NCI-H146 treated with DMSO at 0.1 percent for 48 hours (cell line): ENCODE measurements at regions not wholly inside any gene's neighbourhood (a gene's known extent, or its start where the extent isn't known, plus 50 kb on each side); places are given as distances from the start of the nearest gene placed in this dataset.
"Not testable (repeated sequence)": the region's sequence is repeated elsewhere in the genome, so short reads cannot be mapped to it uniquely, and the experiment has no call there.

Experiments
- DNase-seq: peaks from one replicate; lab custom pipeline; 2025; ENCODE audit not compliant: unreplicated experiment; lab: John Stamatoyannopoulos, UW

DNA sequence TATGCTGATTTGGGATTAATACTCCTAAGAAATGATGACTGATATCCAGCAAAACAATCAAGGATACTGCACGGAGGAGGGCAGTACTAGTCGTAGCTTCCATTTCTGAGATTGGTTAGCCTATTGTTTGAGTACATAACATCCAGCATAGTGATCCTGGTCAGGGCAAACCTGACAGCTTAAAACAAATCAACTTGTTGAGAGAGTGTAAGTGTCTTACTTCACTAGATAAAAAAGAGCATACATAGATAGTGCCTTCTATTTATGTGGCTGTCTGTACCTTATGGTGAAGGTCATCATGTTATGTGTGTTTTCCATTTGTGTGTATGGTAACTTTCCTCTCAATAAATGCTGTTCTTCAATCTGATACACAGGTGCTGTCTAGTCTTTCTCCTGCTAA is 228.4 kb downstream of the PTGER3 start:
- DNase-seq: no peak

DNA sequence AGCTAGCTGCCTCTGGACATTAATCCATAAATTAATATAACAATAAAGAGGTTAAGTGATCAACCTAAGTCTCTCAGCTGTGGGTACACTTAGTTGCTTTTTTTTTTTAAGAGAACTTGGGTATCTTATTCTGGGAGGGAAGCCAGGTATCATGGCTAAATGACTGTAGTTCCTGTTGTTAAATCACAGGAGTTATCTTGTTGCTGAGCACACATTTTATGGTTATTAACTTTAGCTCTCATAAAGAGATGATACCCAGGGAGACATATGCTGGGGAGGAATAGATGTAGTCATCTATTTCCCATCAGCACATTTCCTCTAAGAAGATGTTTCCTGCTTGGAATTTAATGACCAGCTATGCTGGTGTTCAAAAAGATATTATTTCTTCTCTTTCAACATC is 227.8 kb downstream of the PTGER3 start:
- no peak for DNase-seq

DNA sequence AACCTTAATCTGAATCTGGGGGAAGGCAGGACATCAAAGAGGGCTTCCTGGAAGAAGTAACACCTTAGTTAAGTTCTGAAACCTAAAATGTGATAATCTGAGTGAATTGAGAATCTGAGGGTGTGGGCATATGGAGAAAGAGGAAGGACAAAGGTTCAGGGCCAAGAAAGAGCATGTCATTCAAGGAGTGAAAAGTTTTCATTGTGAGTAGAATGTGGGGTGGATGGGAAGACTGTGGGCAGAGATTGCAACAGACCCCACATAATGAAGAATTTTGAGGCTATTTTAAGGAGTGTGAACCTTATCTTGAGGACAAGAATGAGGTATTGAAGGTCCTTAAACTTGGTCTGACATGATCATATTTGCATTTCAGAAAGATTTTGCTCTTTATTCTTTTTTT is 227.2 kb downstream of the PTGER3 start:
- DNase-seq: no peak

DNA sequence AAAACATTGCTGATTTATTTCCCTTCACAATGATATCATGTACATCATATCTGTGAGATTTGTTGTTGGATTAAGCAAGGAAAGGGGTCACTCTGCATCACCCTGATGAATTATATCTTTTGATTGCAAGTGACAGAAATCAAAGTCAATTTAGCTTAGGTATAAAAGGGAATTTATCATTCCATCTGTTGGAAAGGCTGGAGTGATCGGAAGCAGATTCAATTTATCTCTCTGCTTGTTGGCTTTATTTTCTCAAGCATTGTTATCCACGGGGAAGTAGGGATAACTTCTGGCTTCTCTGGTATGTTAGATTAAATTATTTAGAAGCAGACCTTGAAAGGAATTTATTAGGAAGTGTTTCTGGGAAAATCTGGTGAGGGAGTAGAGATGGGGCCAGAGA is 226.6 kb downstream of the PTGER3 start:
- no peak for DNase-seq

DNA sequence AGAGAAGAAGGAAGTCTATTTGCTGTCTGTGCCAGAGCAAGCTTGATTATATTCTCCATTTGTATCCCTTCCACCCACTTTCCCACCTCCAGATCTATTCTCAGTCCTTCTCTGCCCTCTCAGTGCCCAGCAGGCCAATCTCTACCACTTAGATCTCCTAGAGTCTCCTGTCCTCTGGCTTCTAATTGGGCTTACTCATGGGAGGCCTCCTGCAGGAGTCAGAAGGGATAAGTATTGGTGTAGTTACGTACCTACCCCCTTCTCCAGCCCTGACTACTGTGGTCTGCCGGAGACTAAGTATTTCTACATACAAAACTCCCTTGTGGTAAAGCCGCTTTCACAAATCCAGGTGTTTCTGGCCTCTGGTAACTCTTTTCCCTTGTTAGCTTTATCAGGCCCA is 221.2 kb downstream of the PTGER3 start:
- no peak for DNase-seq

DNA sequence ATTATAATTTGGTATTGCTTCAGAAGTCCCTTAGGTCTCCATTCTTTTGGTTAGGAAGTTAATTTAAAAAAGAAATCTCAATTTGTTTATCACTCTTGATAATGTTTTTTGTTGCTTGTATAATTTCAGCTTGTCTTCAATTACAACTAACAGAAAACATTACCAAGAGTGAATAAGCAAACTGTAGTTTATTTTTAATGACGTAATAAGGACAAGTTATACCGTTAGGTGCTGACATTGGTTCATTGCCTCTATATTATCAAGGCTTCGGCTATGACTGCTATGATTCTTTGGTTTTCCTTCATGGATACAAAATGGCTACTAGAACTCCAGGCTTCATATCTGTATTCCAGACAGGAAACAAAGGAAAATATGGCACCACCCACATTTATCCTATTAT is 220.6 kb downstream of the PTGER3 start:
- DNase-seq: no peak

DNA sequence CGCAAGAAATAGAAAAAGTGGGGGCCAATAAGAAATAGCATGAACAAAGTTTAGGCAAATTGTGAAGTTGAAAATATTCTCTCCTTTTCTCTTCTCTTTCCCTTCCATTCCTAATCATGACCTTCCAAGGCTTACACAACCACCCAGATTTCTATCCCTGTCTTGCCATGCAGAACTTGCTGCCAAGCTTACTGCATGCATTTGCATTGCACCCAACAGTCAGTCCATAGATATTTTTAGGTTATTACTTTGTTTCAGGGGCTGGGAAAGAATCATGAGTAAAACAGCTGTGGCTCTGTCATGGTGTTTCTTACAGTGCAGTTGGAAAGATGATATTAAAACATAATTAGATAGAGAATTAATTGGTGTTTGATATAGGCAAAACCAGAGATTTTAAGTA is 219.4 kb downstream of the PTGER3 start:
- no peak for DNase-seq

DNA sequence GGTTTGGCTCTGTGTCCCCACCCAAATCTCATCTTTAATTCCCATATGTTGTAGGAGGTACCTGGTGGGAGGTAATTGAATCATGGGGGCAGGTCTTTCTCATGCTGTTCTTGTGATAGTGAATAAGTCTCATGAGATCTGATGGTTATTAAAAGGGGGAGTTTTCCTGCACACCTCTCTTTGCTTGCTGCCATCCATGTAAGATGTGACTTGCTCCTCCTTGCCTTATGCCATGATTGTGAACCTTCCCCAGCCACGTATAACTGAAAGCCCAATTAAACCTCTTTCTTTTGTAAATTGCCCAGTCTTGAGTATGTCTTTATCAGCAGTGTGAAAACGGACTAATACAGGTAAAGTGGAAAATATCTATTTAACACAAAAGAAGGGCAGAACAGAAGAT is 213.3 kb downstream of the PTGER3 start:
- not testable (repeated sequence) for DNase-seq

DNA sequence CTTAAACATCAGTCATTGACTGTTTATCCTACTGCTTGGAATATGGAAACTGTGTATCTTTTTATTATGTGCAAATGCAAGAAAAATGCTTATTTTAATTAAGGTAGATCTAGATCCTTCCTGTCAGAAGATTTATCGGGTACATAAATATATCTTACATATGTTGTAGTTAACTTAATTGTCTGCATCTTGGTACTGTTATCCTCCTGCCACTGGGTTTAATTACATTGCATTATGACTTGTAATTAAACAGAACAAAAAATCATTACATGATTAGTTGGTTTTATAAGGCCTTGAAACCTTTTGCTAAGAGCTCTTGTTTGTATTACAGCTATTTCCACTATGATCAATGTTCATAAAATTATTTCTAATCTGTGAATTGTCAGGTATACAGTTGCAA is 211.2 kb downstream of the PTGER3 start:
- no peak for DNase-seq

DNA sequence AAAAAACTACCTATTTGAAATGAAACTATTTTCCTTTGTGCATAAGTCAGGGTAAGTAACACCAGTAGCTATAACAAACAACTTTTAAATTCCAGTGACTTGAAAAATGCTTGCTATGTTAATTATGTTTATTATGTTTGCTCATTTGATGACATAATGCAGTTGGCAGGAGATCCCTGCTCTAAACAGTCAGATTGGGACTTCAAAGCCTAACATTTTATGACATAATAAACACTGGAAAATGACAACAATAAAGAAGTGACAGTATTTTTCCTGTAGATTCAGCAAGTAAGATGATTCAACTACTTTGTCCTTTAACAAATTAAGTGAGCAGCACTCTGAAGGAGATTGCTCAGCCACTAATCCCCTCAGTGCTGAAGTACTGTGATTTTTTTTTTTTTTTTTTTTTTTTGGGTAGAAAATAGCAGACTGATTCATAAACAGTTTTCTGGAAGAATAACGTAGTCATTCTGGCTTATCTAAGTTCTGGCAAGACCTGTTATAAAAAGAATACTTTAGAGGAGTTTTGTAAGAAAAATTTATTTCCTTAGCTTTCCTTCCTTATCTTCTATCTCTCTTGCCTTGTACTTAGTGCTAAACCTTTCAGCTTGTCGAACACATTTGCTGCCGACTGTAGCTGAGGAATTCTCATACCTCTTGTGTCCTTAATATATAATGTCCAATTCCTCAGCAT is 207.2 kb downstream of the PTGER3 start:
- no peak for DNase-seq

DNA sequence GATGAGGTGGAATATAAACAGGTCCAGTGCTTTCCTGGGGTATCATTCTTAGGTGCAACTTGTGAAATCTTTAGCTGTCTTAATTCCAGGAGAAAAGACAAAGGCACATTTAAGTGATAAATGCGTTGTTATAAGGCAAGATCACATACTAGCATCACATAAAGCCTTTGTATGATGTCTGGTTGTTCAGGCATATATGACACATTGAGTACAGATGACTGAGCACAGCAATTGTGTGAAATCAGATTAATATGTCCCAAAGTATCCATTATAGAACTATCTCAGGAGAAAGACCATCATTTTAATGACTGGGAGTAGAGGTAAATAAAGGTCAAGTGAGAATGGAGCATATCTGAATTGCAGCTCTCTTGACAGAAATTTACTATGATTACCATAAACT is 205.1 kb downstream of the PTGER3 start:
- DNase-seq: no peak

DNA sequence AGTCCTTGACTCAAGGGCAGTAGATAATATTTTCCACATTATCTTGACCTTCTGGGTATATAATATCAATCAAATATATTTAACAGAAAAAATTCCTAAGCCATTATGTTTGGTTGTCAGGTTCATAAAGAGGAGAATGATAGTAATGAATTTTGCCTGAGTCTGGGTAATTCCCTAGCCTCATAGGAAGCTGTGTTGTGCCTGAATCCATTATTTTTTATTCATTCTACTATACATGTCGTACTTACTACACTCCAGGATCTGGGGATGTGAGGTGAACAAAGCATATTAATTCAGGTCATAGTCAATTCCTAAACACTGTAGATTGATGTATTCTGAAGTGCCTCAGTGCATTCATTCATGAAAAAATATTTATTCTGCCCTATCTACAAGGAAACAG is 204.2 kb downstream of the PTGER3 start:
- no peak for DNase-seq

DNA sequence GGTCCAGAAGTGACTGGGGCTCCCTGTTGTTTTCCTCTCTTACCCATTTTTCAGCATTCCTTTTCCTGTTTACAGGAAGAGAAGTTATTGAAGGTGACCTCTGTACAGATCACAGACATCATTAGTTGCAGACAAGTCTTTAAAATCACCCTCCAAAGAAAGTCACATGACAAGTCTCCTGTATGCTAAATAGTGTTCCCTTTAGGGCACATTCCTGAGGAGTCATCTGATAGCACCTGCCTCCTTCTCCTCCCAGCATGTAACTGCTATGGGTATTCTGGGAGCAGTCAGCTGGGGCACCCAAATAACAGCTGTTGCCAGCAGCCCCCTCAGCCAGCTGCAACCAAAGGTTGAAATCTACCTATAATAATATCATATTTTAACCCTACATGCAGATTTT is 200.6 kb downstream of the PTGER3 start:
- DNase-seq: no peak

DNA sequence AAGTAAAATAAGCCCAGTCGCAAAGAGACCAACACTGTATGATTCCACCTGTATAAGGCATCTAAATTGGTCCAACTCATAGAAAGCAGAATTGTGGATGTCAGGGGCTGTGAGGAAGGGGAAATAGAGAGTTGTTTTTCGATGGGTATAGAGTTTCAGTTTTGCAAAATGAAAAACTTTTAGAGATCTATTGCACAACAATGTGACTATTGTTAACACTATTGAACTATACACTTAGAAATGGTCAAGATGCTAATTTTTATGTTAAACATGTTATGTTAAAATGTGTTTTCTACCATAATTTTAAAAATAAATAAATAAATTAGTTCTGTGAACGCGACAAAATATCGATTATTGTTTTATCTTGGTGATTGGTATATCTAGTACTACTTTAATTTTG is 192.4 kb downstream of the PTGER3 start:
- no peak for DNase-seq

DNA sequence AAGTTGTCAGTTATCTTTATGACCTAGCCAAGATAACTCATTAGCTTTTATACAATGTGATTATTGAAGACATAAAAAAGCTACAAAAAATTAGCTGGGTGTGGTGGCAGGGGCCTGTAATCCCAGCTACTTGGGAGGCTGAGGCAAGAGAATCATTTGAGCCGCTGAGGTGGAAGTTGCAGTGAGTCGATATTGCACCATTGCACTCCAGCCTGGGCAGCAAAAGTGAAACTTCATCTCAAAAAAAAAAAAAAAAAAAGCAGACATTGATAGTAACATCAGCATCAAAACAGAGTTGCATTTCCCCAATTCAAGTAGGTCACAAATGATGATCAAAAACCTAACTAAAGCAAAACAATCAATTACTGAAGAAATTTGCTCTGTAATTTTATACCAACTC is 191.4 kb downstream of the PTGER3 start:
- no peak for DNase-seq

DNA sequence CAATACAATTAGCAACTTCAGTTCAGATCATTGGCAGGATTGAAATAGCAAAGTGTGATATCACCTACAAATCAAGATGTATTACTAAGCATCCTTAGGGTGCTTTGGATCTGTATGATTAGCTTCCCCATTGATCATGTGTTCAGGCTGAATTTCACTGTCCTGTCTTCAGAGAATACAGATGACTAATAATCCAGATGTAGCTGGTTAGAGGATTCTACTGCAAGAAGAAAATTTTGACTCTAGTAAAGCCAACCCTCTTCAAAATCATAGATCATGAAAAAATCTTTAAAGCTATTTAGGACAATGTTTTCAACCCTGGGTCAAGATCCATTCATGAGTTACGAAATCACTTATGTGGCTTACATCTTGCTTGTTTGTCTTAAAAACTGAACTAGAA is 184.4 kb downstream of the PTGER3 start:
- no peak for DNase-seq

DNA sequence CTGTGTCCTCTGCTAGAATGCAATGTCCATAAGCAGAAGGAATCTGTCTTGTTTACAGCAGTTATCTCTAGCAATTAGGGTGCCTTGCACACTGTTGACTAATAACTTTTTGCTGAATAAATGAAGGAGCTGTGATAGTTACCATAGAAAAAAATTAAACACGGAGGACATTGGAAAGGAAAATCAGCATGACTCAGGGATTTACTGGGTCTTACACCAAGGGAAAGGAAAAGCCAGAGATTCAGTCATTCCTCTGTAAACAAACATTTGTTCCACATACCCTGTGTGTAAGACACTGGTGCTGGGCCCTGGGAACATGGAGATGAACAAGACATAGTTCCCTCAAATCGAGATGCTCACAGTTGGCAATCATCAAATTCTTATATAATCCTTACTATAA is 183.3 kb downstream of the PTGER3 start:
- no peak for DNase-seq

DNA sequence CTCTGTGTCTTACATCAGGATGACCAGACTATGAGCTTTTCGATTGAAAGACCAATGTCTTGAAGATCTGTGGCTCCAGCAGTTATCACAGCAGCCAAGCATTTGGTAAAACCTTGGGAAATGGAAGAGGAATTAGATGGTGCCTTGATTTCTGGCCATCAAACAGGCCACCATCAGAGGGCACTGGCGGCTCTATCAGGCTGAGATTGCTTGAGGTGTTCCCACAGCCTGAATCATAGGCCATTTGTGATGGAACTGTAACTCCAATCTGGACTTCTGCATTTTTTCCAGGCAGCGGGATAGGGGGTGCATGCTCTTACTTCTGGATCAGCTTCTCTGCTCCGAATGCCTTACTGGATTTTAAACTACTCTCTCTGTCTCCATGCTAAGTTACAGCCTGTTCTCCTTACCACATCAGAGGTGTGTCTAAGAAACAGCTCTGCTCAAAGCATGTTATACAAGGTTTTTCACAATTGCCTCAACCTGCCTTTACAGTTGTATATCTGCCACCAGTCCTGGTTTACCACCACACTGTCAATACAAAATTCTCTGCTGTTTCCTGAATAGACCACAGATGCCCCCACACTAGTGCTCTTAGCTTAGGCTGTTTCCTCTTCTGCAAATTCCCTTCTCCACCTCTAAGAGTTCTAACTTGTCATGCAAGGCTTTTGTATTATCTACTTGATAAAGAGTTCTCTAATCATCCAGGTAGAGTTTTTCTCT is 180.9 kb downstream of the PTGER3 start:
- no peak for DNase-seq

DNA sequence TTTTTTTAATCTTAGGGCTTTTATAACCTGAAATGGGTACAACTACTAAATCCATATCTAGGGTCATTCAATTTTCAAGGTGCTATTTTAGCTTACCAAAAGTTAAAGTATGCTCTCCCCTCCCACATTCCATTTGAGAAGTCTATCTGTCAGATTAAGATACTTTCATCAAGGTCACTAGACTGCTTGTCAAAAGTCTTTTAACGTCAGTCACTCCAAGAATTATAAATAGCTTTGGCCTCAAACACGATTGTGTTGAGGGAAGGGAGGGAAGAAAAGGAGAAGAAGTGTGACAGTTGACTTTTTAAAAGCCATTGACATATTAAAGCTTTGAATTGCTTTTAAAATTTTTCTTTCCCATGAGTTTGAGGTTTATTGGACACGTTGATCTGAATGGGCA is 175.8 kb downstream of the PTGER3 start:
- DNase-seq: no peak

DNA sequence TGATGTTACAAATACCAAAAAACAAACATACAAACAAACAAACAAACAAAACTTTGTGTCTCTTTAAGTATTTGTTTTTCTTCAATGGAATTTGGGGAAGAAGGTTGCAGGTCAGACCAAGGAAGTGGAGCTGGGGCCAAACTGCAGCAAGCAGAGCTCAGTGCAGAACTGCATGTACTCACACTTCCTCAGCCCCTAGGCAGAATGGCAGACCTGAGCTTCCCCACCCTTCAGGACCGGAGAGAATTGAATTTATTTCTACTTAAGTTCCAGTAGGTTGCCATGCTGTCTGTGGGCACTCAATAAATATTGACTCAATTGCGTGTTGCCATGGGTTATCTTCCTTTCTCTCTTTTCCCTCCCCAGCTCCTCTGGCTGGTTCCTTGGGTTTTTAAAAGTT is 173.6 kb downstream of the PTGER3 start:
- no peak for DNase-seq

DNA sequence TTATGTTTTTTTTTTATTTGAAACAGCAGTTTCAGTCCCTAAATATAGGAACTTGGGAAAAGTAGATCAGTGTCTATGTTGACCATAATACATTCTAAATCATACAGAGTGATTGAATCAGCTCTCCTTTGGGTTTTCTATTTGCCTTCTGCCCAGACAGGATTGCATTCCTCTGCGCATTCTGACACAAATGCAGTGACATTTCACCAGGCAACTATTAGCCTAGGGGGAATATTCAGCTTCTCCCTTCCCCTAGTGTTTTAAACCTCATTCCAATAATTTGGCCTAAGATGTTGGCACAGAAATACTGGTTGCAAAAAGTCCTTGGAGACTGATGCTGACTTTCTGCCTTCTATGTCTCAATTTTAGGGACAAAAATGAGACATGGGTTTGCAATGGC is 172.8 kb downstream of the PTGER3 start:
- no peak for DNase-seq

DNA sequence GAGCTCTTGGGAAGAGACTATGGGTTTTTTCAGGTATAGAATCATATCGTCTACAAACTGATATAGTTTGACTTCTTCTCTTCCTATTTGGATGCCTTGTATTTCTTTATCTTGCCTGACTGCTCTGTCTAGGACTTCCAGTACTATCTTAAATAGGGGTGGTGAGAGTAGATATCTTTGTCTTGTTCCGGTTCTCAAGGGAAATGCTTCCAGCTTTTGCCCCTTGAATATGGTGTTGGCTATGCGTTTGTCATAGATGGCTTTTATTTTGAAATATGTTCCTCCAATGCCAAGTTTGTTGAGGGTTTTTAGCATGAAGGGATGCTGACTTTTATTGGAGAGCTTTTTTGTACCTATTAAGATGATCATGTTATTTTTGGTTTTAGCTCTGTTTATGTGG is 170.3 kb downstream of the PTGER3 start:
- no peak for DNase-seq

DNA sequence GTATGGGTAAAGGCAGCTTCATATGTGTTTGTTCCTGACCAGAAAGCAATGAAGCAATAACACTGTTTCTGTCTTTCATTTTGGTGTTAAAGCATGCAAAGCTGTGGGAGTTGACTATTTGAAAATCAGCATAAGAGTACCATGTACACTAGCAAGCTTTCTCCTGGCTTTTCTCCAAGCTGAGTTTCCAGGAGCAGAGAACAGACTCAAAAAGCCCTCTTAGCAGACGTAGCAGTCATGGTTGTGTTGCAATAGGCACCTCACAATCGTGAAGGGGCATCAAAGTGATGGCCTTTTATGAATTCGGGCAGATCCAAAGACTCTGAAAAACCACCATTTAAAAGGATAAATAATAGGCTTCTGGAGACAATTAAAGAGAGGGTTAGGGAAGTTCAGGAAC is 159.7 kb downstream of the PTGER3 start:
- no peak for DNase-seq
